ENCODE measurements at regions not wholly inside any gene's neighbourhood (a gene's known extent, or its start where the extent isn't known, plus 50 kb on each side); places are given as distances from the start of the nearest gene placed in this dataset.

DNA sequence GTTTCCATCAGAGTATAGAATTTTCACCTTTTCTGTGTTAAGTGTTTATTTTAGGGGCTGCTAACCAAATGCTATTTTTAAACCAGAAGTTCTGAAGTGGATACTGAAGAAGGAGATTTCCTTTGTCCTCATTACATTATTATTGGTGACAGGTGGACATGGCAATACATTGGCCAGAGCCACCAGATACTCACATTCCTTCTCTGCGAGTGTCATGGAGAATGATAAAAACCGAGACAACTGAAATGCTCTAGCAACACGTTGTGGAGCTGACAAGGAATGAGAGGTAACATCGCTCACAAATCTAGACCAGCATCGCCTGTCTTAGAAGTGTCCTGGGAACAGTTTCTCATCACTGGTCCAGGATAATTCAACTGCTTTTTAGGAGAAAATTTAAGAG, 241.2 kb downstream of the IRS1 start:
- H3K9ac ChIP-seq, result no peak overlapping the region
- H3K27ac ChIP-seq, result no peak overlapping the region
- H3K4me1 ChIP-seq, result no peaks in the 10 kb centered on the region
- H3K4me3 ChIP-seq (ENCODE audit: low read depth, low read length), result no peak overlapping the region
- no peak overlapping the region for H3K4me2 ChIP-seq (ENCODE audit: low read length)
- H3K9me3 ChIP-seq (ENCODE audit: control insufficient read depth, low read length), result no peaks in the 10 kb centered on the region
- H3K27me3 ChIP-seq (ENCODE audit: control insufficient read depth, insufficient read depth, low read length), result no peaks in the 10 kb centered on the region
- H3K36me3 ChIP-seq (ENCODE audit: control insufficient read depth, insufficient read depth, low read length), result no peaks in the 10 kb centered on the region
- H2AFZ ChIP-seq, result no peak overlapping the region
- no peaks in the 10 kb centered on the region for H3K79me2 ChIP-seq
- TF ChIP-seq, protein P1, sequence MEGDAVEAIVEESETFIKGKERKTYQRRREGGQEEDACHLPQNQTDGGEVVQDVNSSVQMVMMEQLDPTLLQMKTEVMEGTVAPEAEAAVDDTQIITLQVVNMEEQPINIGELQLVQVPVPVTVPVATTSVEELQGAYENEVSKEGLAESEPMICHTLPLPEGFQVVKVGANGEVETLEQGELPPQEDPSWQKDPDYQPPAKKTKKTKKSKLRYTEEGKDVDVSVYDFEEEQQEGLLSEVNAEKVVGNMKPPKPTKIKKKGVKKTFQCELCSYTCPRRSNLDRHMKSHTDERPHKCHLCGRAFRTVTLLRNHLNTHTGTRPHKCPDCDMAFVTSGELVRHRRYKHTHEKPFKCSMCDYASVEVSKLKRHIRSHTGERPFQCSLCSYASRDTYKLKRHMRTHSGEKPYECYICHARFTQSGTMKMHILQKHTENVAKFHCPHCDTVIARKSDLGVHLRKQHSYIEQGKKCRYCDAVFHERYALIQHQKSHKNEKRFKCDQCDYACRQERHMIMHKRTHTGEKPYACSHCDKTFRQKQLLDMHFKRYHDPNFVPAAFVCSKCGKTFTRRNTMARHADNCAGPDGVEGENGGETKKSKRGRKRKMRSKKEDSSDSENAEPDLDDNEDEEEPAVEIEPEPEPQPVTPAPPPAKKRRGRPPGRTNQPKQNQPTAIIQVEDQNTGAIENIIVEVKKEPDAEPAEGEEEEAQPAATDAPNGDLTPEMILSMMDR (IDR thresholded peaks at IDR 0.05), result no peak

GRCh38 chr2:226556050-226556449, 243.6 kb downstream of the IRS1 start:
- Histone ChIP-seq H3K27ac (no peak overlapping the region), H3K9ac (no peak overlapping the region), H3K79me2 (no peaks in the 10 kb centered on the region), H3K9me3 (ENCODE audit: control insufficient read depth, low read length) (no peaks in the 10 kb centered on the region), H3K4me3 (ENCODE audit: low read depth, low read length) (no peak overlapping the region), H3K27me3 (ENCODE audit: control insufficient read depth, insufficient read depth, low read length) (no peaks in the 10 kb centered on the region), H2AFZ (no peak overlapping the region), H3K4me1 (no peaks in the 10 kb centered on the region), H3K4me2 (ENCODE audit: low read length) (no peak overlapping the region), H3K36me3 (ENCODE audit: control insufficient read depth, insufficient read depth, low read length) (no peaks in the 10 kb centered on the region)
- TF ChIP-seq, protein P1 (IDR thresholded peaks at IDR 0.05), result no peak

GRCh38 chr2:226554701-226555100, 244.9 kb downstream of the IRS1 start:
- H3K4me2 ChIP-seq (ENCODE audit: low read length), result no peak overlapping the region
- H3K4me3 ChIP-seq (ENCODE audit: low read depth, low read length), result no peak overlapping the region
- TF ChIP-seq, protein P1 (IDR thresholded peaks at IDR 0.05), result no peak
- H3K9ac ChIP-seq, result no peak overlapping the region
- H3K27ac ChIP-seq, result no peak overlapping the region
- H2AFZ ChIP-seq, result no peak overlapping the region
- H3K36me3 ChIP-seq (ENCODE audit: control insufficient read depth, insufficient read depth, low read length), result no peaks in the 10 kb centered on the region
- H3K27me3 ChIP-seq (ENCODE audit: control insufficient read depth, insufficient read depth, low read length), result no peaks in the 10 kb centered on the region
- H3K79me2 ChIP-seq, result no peaks in the 10 kb centered on the region
- H3K4me1 ChIP-seq, result no peaks in the 10 kb centered on the region
- no peaks in the 10 kb centered on the region for H3K9me3 ChIP-seq (ENCODE audit: control insufficient read depth, low read length)

DNA sequence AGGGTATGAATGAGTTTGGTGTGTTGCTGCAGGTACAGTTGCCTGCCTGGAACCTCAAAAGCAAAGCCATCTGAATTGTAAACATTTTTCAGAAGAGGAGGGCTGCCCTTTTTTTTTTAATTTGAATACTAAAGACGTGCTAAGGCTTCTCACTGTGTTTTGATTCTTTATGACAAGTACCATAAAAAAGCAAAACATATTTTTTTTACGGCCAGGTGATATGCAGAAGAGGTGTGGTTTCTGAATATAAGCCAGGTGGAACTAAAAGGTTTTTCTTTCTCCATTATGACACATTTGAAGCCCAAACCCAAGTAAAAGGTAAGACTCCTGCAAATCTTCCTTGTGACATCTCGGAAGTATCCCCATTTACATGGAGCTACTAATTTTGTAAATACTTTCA, 246.3 kb downstream of the IRS1 start:
- H3K79me2 ChIP-seq, result no peaks in the 10 kb centered on the region

More for the DNA sequence above, 246.3 kb downstream of the IRS1 start:
- Histone ChIP-seq H3K27ac (no peak overlapping the region), H3K4me1 (no peaks in the 10 kb centered on the region), H3K4me2 (ENCODE audit: low read length) (no peak overlapping the region), H3K36me3 (ENCODE audit: control insufficient read depth, insufficient read depth, low read length) (no peaks in the 10 kb centered on the region), H3K4me3 (ENCODE audit: low read depth, low read length) (no peak overlapping the region), H3K9me3 (ENCODE audit: control insufficient read depth, low read length) (no peaks in the 10 kb centered on the region), H2AFZ (no peak overlapping the region), H3K27me3 (ENCODE audit: control insufficient read depth, insufficient read depth, low read length) (no peaks in the 10 kb centered on the region), H3K9ac (no peak overlapping the region)
- TF ChIP-seq, protein P1 (IDR thresholded peaks at IDR 0.05), result no peak
